GM08714 (cell line): ENCODE measurements at regions not wholly inside any gene's neighbourhood (a gene's known extent, or its start where the extent isn't known, plus 50 kb on each side); places are given as distances from the start of the nearest gene placed in this dataset.
"Not testable (repeated sequence)": the region's sequence is repeated elsewhere in the genome, so short reads cannot be mapped to it uniquely, and the experiment has no call there.

Source experiments
- H3K4me3 ChIP-seq: fragments of 200-500 bp; sonication (Bioruptor generic); 2 replicates; pipeline ENCODE4 v1.5.1; 2014; ENCODE audit warnings: mild to moderate bottlenecking, low read length, inconsistent platforms
- ZNF274 ChIP-seq: IDR thresholded peaks from 2 replicates; pipeline ENCODE4 v1.6.1; 2012; ENCODE audit warnings: mild to moderate bottlenecking, low read depth, low read length

- TF ChIP-seq ZNF274 = no peak
- no peak overlapping the region for H3K4me3 ChIP-seq
These were observed 170.2 kb upstream of the BET1 start for GRCh38 chr7:94174375-94174774.

GRCh38 chr7:94174956-94175355, 170.8 kb upstream of the BET1 start:
- TF ChIP-seq ZNF274 = no peak
- H3K4me3 ChIP-seq = no peak overlapping the region

- no peak for TF ChIP-seq ZNF274
These were observed 172.6 kb upstream of the BET1 start for GRCh38 chr7:94176694-94177200.

GRCh38 chr7:94177441-94177840, 173.3 kb upstream of the BET1 start:
- TF ChIP-seq ZNF274 = no peak
- H3K4me3 ChIP-seq = no peak overlapping the region

More at GRCh38 chr7:94176694-94177200, 172.6 kb upstream of the BET1 start:
- no peak overlapping the region for H3K4me3 ChIP-seq

- no peak for TF ChIP-seq ZNF274
- H3K4me3 ChIP-seq = peak overlapping the region; percentile 28; the same call in 1 of the 2 replicates
These were observed 174.1 kb upstream of the BET1 start for GRCh38 chr7:94178230-94178629.

- H3K4me3 ChIP-seq = no peak overlapping the region
- no peak for TF ChIP-seq ZNF274
These were observed 175.3 kb upstream of the BET1 start for GRCh38 chr7:94179466-94179865.

- H3K4me3 ChIP-seq = no peak overlapping the region
- TF ChIP-seq ZNF274 = no peak
These were observed 177.9 kb upstream of the BET1 start for GRCh38 chr7:94182066-94182465.

GRCh38 chr7:94182721-94183120, 178.6 kb upstream of the BET1 start:
- no peak for TF ChIP-seq ZNF274

GRCh38 chr7:94183289-94183749, 179.2 kb upstream of the BET1 start:
- H3K4me3 ChIP-seq = no peak overlapping the region
- no peak for TF ChIP-seq ZNF274

More at GRCh38 chr7:94182721-94183120, 178.6 kb upstream of the BET1 start:
- H3K4me3 ChIP-seq = no peak overlapping the region

GRCh38 chr7:94183891-94184290, 179.7 kb upstream of the BET1 start:
- TF ChIP-seq ZNF274 = no peak
- H3K4me3 ChIP-seq = no peak overlapping the region

GRCh38 chr7:94188350-94188749, 184.2 kb upstream of the BET1 start:
- no peak overlapping the region for H3K4me3 ChIP-seq
- TF ChIP-seq ZNF274 = no peak

- no peak for TF ChIP-seq ZNF274
- no peak overlapping the region for H3K4me3 ChIP-seq
These were observed 186.5 kb upstream of the BET1 start for GRCh38 chr7:94190599-94191061.

- not testable (repeated sequence) for H3K4me3 ChIP-seq
These were observed 190.3 kb upstream of the BET1 start for GRCh38 chr7:94194426-94194825.

- no peak overlapping the region for H3K4me3 ChIP-seq
- TF ChIP-seq ZNF274 = no peak
These were observed 191.0 kb upstream of the BET1 start for GRCh38 chr7:94195201-94195600.

- H3K4me3 ChIP-seq = no peak overlapping the region
- TF ChIP-seq ZNF274 = no peak
These were observed 191.7 kb upstream of the BET1 start for GRCh38 chr7:94195813-94196212.

- H3K4me3 ChIP-seq = no peak overlapping the region
- TF ChIP-seq ZNF274 = no peak
These were observed 189.2 kb upstream of the COL1A2 start for GRCh38 chr7:94205529-94205928.
